ENCODE measurements at regions not wholly inside any gene's neighbourhood (a gene's known extent, or its start where the extent isn't known, plus 50 kb on each side); places are given as distances from the start of the nearest gene placed in this dataset.
A peak's percentile ranks its signal among the peaks of the same experiment; 100 is the strongest.

DNA sequence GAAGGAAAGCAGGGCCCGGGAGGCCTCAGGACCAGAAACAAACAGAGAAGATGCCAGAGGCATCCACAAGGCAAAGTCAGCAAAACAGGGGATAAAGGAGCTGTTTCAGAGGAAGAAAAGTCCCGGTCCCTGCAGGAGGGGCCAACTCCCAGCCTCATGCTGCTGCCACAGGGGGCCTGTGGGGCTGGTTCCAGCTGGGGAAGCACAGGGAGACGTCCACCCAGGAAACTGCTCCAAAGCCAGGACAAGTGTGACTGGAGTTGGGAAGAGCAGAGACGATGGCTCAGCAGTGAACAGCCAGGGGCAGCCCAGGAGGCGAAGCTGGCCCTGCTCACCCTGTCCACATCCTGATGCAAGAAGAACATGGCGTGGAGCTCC lies 454.4 kb downstream of the BRD1 start:
- DNase-seq, result peak; percentile 41
- peaks cover 0 to 15% (median 5%) of the 10 kb centered on the region in 6 donors for H3K4me1 ChIP-seq
- TF ChIP-seq, protein P1, sequence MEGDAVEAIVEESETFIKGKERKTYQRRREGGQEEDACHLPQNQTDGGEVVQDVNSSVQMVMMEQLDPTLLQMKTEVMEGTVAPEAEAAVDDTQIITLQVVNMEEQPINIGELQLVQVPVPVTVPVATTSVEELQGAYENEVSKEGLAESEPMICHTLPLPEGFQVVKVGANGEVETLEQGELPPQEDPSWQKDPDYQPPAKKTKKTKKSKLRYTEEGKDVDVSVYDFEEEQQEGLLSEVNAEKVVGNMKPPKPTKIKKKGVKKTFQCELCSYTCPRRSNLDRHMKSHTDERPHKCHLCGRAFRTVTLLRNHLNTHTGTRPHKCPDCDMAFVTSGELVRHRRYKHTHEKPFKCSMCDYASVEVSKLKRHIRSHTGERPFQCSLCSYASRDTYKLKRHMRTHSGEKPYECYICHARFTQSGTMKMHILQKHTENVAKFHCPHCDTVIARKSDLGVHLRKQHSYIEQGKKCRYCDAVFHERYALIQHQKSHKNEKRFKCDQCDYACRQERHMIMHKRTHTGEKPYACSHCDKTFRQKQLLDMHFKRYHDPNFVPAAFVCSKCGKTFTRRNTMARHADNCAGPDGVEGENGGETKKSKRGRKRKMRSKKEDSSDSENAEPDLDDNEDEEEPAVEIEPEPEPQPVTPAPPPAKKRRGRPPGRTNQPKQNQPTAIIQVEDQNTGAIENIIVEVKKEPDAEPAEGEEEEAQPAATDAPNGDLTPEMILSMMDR (IDR thresholded peaks at IDR 0.05 in 8 of 11, conservative IDR thresholded peaks at IDR 0.05 in 3 of 11), result no peak
- TF ChIP-seq POLR2AphosphoS5 (IDR thresholded peaks at IDR 0.05) (no peak), POLR2A (IDR thresholded peaks at IDR 0.05) (no peak)
- H3K4me3 ChIP-seq, result no peak overlapping the region
- H3K36me3 ChIP-seq, result no peaks in the 10 kb centered on the region
- intact Hi-C loops (cut with DNase I; ENCODE audit: low total_unique reads), result loop anchor here (5.0 kb wide), 1 partner anchor 194 kb away; no protein-coding TSS in a partner anchor
- H3K27me3 ChIP-seq (replicated peaks in 1 of 7), result peaks cover 0 to 65% (median 0%) of the 10 kb centered on the region in 7 donors
- no peaks in the 10 kb centered on the region for H3K9me3 ChIP-seq
- H3K27ac ChIP-seq, result no peak overlapping the region
- 74 to 86% (median 80%) methylated on average over 6 of the region's 6 CpGs for WGBS, 5 donors

DNA sequence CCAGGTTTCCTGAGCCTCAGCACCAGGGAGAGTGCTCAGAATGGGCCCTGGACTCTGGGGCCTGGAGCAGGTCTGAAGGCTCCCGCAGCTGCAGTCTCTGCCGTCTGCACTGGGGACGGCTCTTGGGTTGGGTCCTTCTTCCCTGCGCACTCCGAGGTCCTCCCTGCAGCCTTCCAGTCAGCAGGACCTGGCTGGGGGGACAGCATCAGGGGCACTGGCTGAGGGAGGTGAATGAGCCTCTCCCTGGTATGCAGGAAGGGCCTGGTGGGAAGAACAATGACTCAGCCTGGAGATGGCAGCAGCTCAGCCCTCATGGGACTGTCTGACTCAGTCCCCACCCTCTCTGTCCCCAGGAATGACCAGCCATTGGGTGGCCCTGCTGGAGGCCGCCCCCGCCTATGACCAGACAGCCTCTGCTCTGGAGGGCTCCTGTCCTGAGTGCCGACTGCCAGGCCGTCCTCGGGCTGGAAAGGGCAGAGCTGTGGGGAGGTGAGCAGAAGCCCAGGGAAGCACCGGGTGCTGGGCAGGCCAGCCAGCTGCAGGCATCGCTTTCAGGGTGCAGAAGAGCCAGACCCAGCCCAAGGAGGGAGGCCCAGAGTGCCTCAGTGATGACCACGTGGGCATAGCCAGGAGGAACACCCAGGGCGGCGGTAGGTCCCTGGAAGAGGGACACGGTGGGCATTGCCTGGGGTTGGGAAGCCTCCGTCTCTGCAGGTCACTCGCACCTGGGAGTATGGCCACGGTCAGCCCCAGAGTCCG lies 455.0 kb downstream of the BRD1 start:
- DNase-seq, result peak; percentile 69
- no peak overlapping the region for H3K27ac ChIP-seq
- H3K4me3 ChIP-seq, result no peak overlapping the region
- no peaks in the 10 kb centered on the region for H3K9me3 ChIP-seq
- intact Hi-C loops (cut with DNase I; ENCODE audit: low total_unique reads), result loop anchor here (5.0 kb wide), 1 partner anchor 195 kb away; no protein-coding TSS in a partner anchor
- 65 to 73% (median 67%) methylated on average over 16 to 20 of the region's 20 CpGs for WGBS, 5 donors
- H3K4me1 ChIP-seq, result peaks cover 0 to 15% (median 5%) of the 10 kb centered on the region in 6 donors
- peaks cover 0 to 60% (median 0%) of the 10 kb centered on the region in 7 donors for H3K27me3 ChIP-seq (replicated peaks in 1 of 7)
- H3K36me3 ChIP-seq, result no peaks in the 10 kb centered on the region
- TF ChIP-seq, protein P1 (IDR thresholded peaks at IDR 0.05 in 8 of 11, conservative IDR thresholded peaks at IDR 0.05 in 3 of 11), result no peak
- TF ChIP-seq POLR2A (IDR thresholded peaks at IDR 0.05) (no peak), POLR2AphosphoS5 (IDR thresholded peaks at IDR 0.05) (no peak)

- DNase-seq, result peak; percentile 60
- Histone ChIP-seq H3K27ac (no peak overlapping the region), H3K27me3 (replicated peaks in 1 of 7) (peaks cover 0 to 54% (median 0%) of the 10 kb centered on the region in 7 donors), H3K4me1 (peaks cover 0 to 15% (median 5%) of the 10 kb centered on the region in 6 donors), H3K4me3 (no peak overlapping the region), H3K9me3 (no peaks in the 10 kb centered on the region), H3K36me3 (no peaks in the 10 kb centered on the region)
- intact Hi-C loops (cut with DNase I; ENCODE audit: low total_unique reads), result loop anchor here (5.0 kb wide), 1 partner anchor 195 kb away; no protein-coding TSS in a partner anchor
- WGBS, 5 donors, result 66 to 79% (median 77%) methylated on average over 15 to 17 of the region's 17 CpGs
- TF ChIP-seq POLR2A (IDR thresholded peaks at IDR 0.05) (no peak), POLR2AphosphoS5 (IDR thresholded peaks at IDR 0.05) (no peak)
- TF ChIP-seq, protein P1 (IDR thresholded peaks at IDR 0.05 in 8 of 11, conservative IDR thresholded peaks at IDR 0.05 in 3 of 11), result no peak
These were observed 455.6 kb downstream of the BRD1 start for GRCh38 chr22:49372111-49372529.

Measured in spleen (tissue), 11 donors.